PFSK-1 (cell line): ENCODE measurements at regions not wholly inside any gene's neighbourhood (a gene's known extent, or its start where the extent isn't known, plus 50 kb on each side); places are given as distances from the start of the nearest gene placed in this dataset.

Source experiments
- FOXP2 ChIP-seq: optimal IDR thresholded peaks from 2 replicates; pipeline ENCODE3; 2011; ENCODE audit warnings: borderline replicate concordance, control low read depth, inconsistent platforms; ENCODE audit not compliant: insufficient read depth; ENCODE audit errors: extremely low read length, extremely low read depth
- POLR2AphosphoS5 ChIP-seq: IDR thresholded peaks from 2 replicates; pipeline ENCODE4 v1.6.1; 2012; ENCODE audit warnings: low read depth, mild to moderate bottlenecking, control low read depth, low read length, moderate library complexity
- REST ChIP-seq, 2 experiments: IDR thresholded peaks; 2 replicates each; pipeline versions ENCODE4 v1.6.1 to v1.8.0; 2011 to 2012; ENCODE audit warnings: low read depth in 2 of 2, low read length in 2 of 2, control low read depth in 1 of 2, inconsistent platforms in 1 of 2, mild to moderate bottlenecking in 1 of 2, moderate library complexity in 1 of 2; ENCODE audit not compliant: insufficient read depth in 1 of 2
- SIN3A ChIP-seq: IDR thresholded peaks from 2 replicates; pipeline ENCODE4 v1.6.1; 2012; ENCODE audit warnings: mild to moderate bottlenecking, low read length, moderate library complexity, borderline replicate concordance; ENCODE audit not compliant: insufficient read depth
- TAF1 ChIP-seq: IDR thresholded peaks from 2 replicates; pipeline ENCODE4 v1.6.1; 2012; ENCODE audit warnings: low read length, control low read depth, borderline replicate concordance; ENCODE audit not compliant: insufficient read depth

DNA sequence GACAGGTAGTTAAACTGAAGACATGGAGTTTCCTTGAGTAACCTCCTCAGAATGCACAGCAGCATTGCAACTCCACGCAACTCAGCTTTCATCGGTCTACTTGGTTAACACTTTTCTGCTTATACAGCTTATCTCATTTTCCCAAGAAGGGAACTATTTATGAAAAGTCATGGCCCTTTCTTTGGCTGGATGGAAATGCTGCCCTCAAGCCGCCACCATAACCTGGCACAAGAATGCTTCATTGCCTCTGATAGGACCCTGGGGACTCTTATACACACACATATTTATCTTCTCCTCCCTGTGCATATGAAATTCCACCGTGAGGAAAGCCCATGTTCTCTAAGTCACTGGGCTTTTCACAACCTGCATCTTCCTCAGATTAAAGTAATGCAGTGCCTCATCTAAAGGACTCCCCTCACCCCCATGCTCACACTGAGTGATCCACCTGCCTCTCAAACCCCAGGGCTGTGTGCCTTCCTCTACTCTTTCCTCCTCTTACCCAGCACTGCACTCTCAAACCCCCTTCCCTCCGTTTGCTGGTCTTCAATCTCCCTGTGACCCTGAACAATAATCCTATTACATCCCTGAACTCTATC lies 192.0 kb upstream of the HNRNPA3 start:
- TF ChIP-seq POLR2AphosphoS5 (no peak), TAF1 (no peak), REST (IDR thresholded peaks at IDR 0.05; ENCODE audit: insufficient read depth in 1 of 2, low read depth in 2 of 2, low read length in 2 of 2) (no peak), FOXP2 (no peak), SIN3A (no peak)

GRCh38 chr2:177021706-177022343 lies 190.8 kb upstream of the HNRNPA3 start:
- TF ChIP-seq TAF1, result no peak
- TF ChIP-seq REST (IDR thresholded peaks at IDR 0.05; ENCODE audit: insufficient read depth in 1 of 2, low read depth in 2 of 2, low read length in 2 of 2), result no peak
- TF ChIP-seq POLR2AphosphoS5, result no peak
- no peak for TF ChIP-seq FOXP2

GRCh38 chr2:177024765-177025164 lies 187.8 kb upstream of the HNRNPA3 start:
- TF ChIP-seq POLR2AphosphoS5, result no peak
- TF ChIP-seq TAF1, result no peak
- no peak for TF ChIP-seq FOXP2
- TF ChIP-seq SIN3A, result no peak
- TF ChIP-seq REST (IDR thresholded peaks at IDR 0.05; ENCODE audit: insufficient read depth in 1 of 2, low read depth in 2 of 2, low read length in 2 of 2), result no peak

GRCh38 chr2:177026253-177026652 lies 186.3 kb upstream of the HNRNPA3 start:
- TF ChIP-seq TAF1 (no peak), SIN3A (no peak), FOXP2 (no peak), REST (IDR thresholded peaks at IDR 0.05; ENCODE audit: insufficient read depth in 1 of 2, low read depth in 2 of 2, low read length in 2 of 2) (no peak), POLR2AphosphoS5 (no peak)

DNA sequence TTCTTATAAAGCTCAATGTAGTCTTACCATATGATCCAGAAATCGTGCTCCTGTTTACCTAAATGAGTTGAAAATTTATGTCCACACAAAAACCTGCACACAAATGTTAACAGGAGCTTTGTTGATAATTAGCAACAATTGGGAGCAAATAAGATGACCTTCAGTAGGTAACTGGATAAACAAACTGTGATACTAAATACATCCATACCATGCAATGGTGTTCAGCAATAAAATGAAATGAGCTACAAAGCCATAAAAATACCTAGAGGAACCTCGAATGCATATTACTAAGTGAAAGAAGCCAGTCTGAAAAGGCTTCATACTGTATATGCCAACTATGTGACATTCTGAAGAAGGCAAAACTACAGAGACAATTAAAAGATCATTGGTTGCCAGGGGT lies 185.6 kb upstream of the HNRNPA3 start:
- TF ChIP-seq REST (IDR thresholded peaks at IDR 0.05; ENCODE audit: insufficient read depth in 1 of 2, low read depth in 2 of 2, low read length in 2 of 2) (no peak), FOXP2 (no peak), SIN3A (no peak), POLR2AphosphoS5 (no peak), TAF1 (no peak)
